Left lung (tissue), 4 donors: ENCODE measurements at regions not wholly inside any gene's neighbourhood (a gene's known extent, or its start where the extent isn't known, plus 50 kb on each side); places are given as distances from the start of the nearest gene placed in this dataset.

Source experiments
- ATAC-seq: fragments of 200-7000 bp; cut with Tn5 transposase; one replicate; pipeline ENCODE4 v1.9.1; 2020; ENCODE audit warnings: moderate library complexity
- DNase-seq, 4 donors: peaks; one replicate each; pipeline ENCODE4 v3.0.0-alpha.2; 2013 to 2020
- H3K27ac ChIP-seq, 2 donors: fragments of 200-600 bp; sonication (generic) in 1 of 2; one replicate each; pipeline versions ENCODE4 v1.5.0 to v1.8.0; 2020 to 2021
- H3K27me3 ChIP-seq, 2 donors: fragments of 200-600 bp; sonication (generic) in 1 of 2; one replicate each; pipeline versions ENCODE4 v1.5.0 to v1.8.0; 2020 to 2021
- H3K36me3 ChIP-seq, 2 donors: fragments of 200-600 bp; sonication (generic) in 1 of 2; one replicate each; pipeline versions ENCODE4 v1.5.0 to v1.8.0; 2020 to 2021
- H3K4me1 ChIP-seq, 2 donors: fragments of 200-600 bp; one replicate each; pipeline ENCODE4 v1.8.0; 2021
- H3K4me3 ChIP-seq, 2 donors: fragments of 200-600 bp; sonication (generic) in 1 of 2; one replicate each; pipeline versions ENCODE4 v1.5.0 to v1.8.0; 2020 to 2021; ENCODE audit warnings: mild to moderate bottlenecking in 1 of 2
- H3K9me3 ChIP-seq, 2 donors: fragments of 200-600 bp; sonication (generic) in 1 of 2; one replicate each; pipeline versions ENCODE4 v1.5.0 to v1.8.0; 2020 to 2021
- intact Hi-C, 2 donors: fragments of 100-400 bp; cut with DNase I; formaldehyde crosslinking; loops; one replicate each; pipeline versions ENCODE4 v1.11.2 to v1.14.2; 2022
- TF ChIP-seq, protein P1 (sequence below), 2 donors: fragments of 200-600 bp; sonication (generic) in 1 of 2; IDR thresholded peaks; one replicate each; pipeline versions ENCODE4 v1.5.0 to v1.8.0; 2021; ENCODE audit warnings: antibody characterized with exemption in 2 of 2
- donor health status: DM: no; HTN: yes; CAD: no.
- donor health status: DM: no; HTN: no; CAD: no.

DNA sequence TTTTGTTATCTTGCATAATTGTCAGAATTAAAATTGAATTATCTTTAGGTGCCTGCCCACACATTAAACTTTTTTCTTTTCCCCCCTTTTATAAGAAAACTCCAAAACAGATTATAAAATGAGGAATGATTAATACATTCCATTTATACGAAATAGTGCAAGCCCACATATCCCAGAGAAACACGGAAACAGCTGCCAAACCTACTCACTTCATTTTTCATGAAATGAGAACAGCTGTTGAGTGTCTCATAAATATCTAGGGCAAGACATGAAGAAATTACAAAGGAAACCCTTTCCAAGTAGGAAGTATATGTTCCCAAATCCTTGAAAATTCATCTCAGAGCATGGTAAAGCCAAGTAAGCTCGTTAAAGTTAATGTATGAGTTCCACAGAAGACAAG, 459.4 kb upstream of the NMUR2 start:
- H3K4me3 ChIP-seq: no peak overlapping the region
- H3K27ac ChIP-seq: no peak overlapping the region
- H3K9me3 ChIP-seq: no peaks in the 10 kb centered on the region
- DNase-seq (peak in 1 of 4 donors; percentile 4), ATAC-seq (no peak)
- no peaks in the 10 kb centered on the region for H3K36me3 ChIP-seq
- H3K27me3 ChIP-seq: no peaks in the 10 kb centered on the region
- no peaks in the 10 kb centered on the region for H3K4me1 ChIP-seq
- intact Hi-C loops: no loop called here
- TF ChIP-seq, protein P1, sequence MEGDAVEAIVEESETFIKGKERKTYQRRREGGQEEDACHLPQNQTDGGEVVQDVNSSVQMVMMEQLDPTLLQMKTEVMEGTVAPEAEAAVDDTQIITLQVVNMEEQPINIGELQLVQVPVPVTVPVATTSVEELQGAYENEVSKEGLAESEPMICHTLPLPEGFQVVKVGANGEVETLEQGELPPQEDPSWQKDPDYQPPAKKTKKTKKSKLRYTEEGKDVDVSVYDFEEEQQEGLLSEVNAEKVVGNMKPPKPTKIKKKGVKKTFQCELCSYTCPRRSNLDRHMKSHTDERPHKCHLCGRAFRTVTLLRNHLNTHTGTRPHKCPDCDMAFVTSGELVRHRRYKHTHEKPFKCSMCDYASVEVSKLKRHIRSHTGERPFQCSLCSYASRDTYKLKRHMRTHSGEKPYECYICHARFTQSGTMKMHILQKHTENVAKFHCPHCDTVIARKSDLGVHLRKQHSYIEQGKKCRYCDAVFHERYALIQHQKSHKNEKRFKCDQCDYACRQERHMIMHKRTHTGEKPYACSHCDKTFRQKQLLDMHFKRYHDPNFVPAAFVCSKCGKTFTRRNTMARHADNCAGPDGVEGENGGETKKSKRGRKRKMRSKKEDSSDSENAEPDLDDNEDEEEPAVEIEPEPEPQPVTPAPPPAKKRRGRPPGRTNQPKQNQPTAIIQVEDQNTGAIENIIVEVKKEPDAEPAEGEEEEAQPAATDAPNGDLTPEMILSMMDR (IDR thresholded peaks at IDR 0.05): no peak

DNA sequence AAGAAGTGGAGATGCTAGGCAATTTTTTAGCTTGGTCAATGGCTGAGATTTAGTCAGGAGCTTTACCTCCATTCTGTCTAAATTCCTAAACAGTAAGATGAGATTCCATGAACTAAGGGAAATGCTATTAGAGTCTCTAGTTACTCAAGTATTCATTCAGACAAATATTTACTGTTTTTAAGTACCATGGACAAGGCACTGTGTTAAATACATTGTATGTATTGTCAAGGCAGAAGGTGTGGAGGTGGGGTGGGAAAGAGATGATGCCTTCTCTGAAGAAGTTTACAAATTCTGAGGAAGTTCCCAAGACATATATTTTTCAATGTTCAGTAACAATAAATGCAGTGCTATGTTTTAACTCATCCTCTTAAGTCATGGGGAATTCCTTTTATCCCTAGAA, 459.9 kb upstream of the NMUR2 start:
- H3K9me3 ChIP-seq: no peaks in the 10 kb centered on the region
- H3K27me3 ChIP-seq: no peaks in the 10 kb centered on the region
- H3K4me3 ChIP-seq: no peak overlapping the region
- no peaks in the 10 kb centered on the region for H3K4me1 ChIP-seq
- DNase-seq (peak in 1 of 4 donors; percentile 6), ATAC-seq (no peak)
- TF ChIP-seq, protein P1 (IDR thresholded peaks at IDR 0.05): no peak
- H3K36me3 ChIP-seq: no peaks in the 10 kb centered on the region
- H3K27ac ChIP-seq: no peak overlapping the region
- intact Hi-C loops: no loop called here

DNA sequence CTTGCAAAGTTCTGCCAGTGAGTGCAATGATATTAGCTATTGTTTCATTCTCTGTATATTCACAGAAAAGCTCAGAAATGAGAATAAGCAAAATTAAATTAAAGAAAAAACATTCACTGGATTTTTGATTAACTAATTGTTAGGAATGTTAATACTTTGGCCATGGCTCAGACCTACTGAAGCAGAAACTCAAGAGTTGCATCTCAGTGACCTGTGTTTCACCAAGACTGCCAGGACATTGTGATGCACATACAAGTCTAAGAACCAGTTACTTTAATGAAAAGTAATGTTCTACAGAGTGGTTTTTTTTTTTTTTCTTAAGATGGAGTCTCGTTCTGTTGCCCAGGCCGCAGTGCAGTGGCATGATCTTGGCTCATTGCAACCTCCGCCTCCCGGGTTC, 464.9 kb upstream of the NMUR2 start:
- ATAC-seq (no peak), DNase-seq (no peak)
- intact Hi-C loops: no loop called here
- TF ChIP-seq, protein P1 (IDR thresholded peaks at IDR 0.05): no peak
- Histone ChIP-seq H3K27me3 (no peaks in the 10 kb centered on the region), H3K4me1 (no peaks in the 10 kb centered on the region), H3K27ac (no peak overlapping the region), H3K9me3 (peaks cover 0 to 11% of the 10 kb centered on the region in 2 donors), H3K4me3 (no peak overlapping the region), H3K36me3 (no peaks in the 10 kb centered on the region)

DNA sequence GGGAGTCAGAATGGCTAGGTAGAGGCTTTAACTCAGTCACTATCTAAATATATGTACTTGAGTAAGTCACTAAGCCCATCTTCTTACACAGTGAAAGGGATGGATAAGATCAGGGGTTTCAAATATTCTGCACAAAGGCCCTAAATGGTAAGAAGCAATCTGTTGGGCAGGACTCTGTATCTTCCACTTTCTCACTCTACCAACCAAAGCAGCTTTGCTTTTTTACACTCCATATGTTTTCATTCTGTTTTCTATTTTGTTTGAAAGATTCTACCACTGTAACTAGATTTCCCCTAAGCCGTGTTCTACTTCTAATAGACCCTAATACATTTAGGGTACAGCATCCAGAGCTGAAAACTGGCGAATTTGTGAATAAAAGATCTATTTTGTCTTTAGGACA, 477.5 kb upstream of the NMUR2 start:
- Histone ChIP-seq H3K27me3 (no peaks in the 10 kb centered on the region), H3K36me3 (no peaks in the 10 kb centered on the region), H3K9me3 (peaks cover 0 to 11% of the 10 kb centered on the region in 2 donors), H3K4me3 (no peak overlapping the region), H3K27ac (no peak overlapping the region), H3K4me1 (no peaks in the 10 kb centered on the region)
- DNase-seq (no peak), ATAC-seq (no peak)
- intact Hi-C loops: no loop called here
- TF ChIP-seq, protein P1 (IDR thresholded peaks at IDR 0.05): no peak

DNA sequence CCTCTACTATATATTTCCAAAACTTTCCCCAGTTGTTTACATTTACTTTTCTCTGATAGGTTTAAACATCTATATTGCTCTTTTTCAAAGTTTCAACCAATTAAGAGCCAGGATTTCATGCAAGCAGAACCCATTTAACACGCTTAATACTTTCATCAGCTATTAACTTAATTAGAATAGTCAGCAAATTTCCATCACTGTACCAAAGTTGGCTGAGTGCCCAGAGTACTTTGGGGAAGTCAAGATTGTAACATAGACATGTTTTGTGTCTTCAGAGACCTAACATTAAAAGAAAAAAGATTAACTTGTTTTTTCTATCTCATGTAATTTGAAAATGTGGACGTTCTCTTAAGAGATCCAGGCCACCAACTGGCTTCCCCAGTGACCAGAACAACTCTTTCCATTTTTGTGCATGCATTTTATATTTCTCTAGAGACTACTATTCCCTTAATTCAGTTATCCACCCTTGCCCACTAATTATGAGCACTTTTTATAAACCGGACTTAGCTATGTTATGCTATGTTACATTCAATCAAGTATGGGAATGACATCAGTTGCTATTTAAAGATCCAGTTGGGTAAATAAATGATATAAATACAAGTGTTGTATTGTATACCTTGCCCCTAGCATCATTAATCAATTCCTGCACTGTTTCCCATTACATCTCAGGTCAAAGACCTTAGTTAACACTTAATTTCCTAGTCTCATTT, 478.1 kb upstream of the NMUR2 start:
- no peak for ATAC-seq
- Histone ChIP-seq H3K9me3 (peaks cover 0 to 8% of the 10 kb centered on the region in 2 donors), H3K36me3 (no peaks in the 10 kb centered on the region), H3K27me3 (no peaks in the 10 kb centered on the region), H3K4me1 (no peaks in the 10 kb centered on the region), H3K27ac (no peak overlapping the region), H3K4me3 (no peak overlapping the region)
- TF ChIP-seq, protein P1 (IDR thresholded peaks at IDR 0.05): no peak
- peak in 1 of 4 donors; percentile 3 for DNase-seq
- intact Hi-C loops: no loop called here
